Smooth muscle cell (in vitro differentiated cells): ENCODE measurements at regions not wholly inside any gene's neighbourhood (a gene's known extent, or its start where the extent isn't known, plus 50 kb on each side); places are given as distances from the start of the nearest gene placed in this dataset.

ENCODE experiments used
- DNase-seq: peaks from one replicate; lab custom pipeline; 2025; ENCODE audit not compliant: unreplicated experiment; lab: John Stamatoyannopoulos, UW
- H2AFZ ChIP-seq: fragments of 200-600 bp; sonication (generic); 2 replicates; pipeline ENCODE4 v1.6.0; 2016; ENCODE audit warnings: antibody characterized with exemption, low read depth, mild to moderate bottlenecking
- H3F3A ChIP-seq: fragments of 200-600 bp; sonication (generic); 2 replicates; pipeline ENCODE4 v1.6.0; 2017; ENCODE audit warnings: antibody characterized with exemption, low read depth
- H3K27ac ChIP-seq: fragments of 200-600 bp; sonication (generic); 2 replicates; pipeline ENCODE4 v1.5.1; 2016; ENCODE audit warnings: low read depth, mild to moderate bottlenecking
- H3K27me3 ChIP-seq: fragments of 200-600 bp; sonication (generic); 2 replicates; pipeline ENCODE4 v1.6.1; 2016; ENCODE audit warnings: low read depth, mild to moderate bottlenecking
- H3K36me3 ChIP-seq: fragments of 200-600 bp; sonication (generic); 2 replicates; pipeline ENCODE4 v1.5.1; 2016; ENCODE audit warnings: low read depth
- H3K4me1 ChIP-seq: fragments of 200-600 bp; sonication (generic); 2 replicates; pipeline ENCODE4 v1.5.1; 2016; ENCODE audit warnings: low read depth
- H3K4me2 ChIP-seq: fragments of 200-600 bp; sonication (generic); 2 replicates; pipeline ENCODE4 v1.6.0; 2016; ENCODE audit warnings: mild to moderate bottlenecking
- H3K4me3 ChIP-seq: fragments of 200-600 bp; sonication (generic); 2 replicates; pipeline ENCODE4 v1.5.1; 2016; ENCODE audit warnings: mild to moderate bottlenecking
- H3K79me2 ChIP-seq: fragments of 200-600 bp; sonication (generic); 2 replicates; pipeline ENCODE4 v1.6.0; 2016; ENCODE audit warnings: low read depth, mild to moderate bottlenecking
- H3K9ac ChIP-seq: fragments of 200-600 bp; sonication (generic); 2 replicates; pipeline ENCODE4 v1.6.0; 2016; ENCODE audit warnings: low read depth
- H3K9me3 ChIP-seq: fragments of 200-600 bp; sonication (generic); replicated peaks from 2 replicates; pipeline ENCODE4 v1.5.1; 2016; ENCODE audit warnings: low read depth
- H4K20me1 ChIP-seq: fragments of 200-600 bp; sonication (generic); 2 replicates; pipeline ENCODE4 v1.6.0; 2016; ENCODE audit warnings: low read depth
- CTCF ChIP-seq: fragments of 200-600 bp; sonication (generic); IDR thresholded peaks from 2 replicates; pipeline ENCODE4 v1.5.1; 2017; ENCODE audit warnings: borderline replicate concordance, mild to moderate bottlenecking, antibody characterized with exemption; ENCODE audit not compliant: insufficient read depth, poor library complexity, severe bottlenecking
- WGBS: methylation state at CpG from one replicate; pipeline ENCODE4 v1.1.7; 2016; ENCODE audit warnings: low lambda C conversion rate; 5-methylcytosine and 5-hydroxymethylcytosine counted together

- no peaks in the 10 kb centered on the region for H3K79me2 ChIP-seq
- H4K20me1 ChIP-seq: no peaks in the 10 kb centered on the region
- H3K36me3 ChIP-seq: no peaks in the 10 kb centered on the region
- H3K4me1 ChIP-seq: no peaks in the 10 kb centered on the region
- H2AFZ ChIP-seq: no peak overlapping the region
- no peak overlapping the region for H3K4me2 ChIP-seq
- no peaks in the 10 kb centered on the region for H3K9me3 ChIP-seq
- H3K4me3 ChIP-seq: no peak overlapping the region
- no peaks in the 10 kb centered on the region for H3F3A ChIP-seq
- no peak for DNase-seq
- no peak overlapping the region for H3K9ac ChIP-seq
- H3K27ac ChIP-seq: no peak overlapping the region
- TF ChIP-seq CTCF: no peak
- H3K27me3 ChIP-seq: no peaks in the 10 kb centered on the region
Measured at GRCh38 chr6:112513175-112513574, 166.0 kb downstream of the RFPL4B start.

GRCh38 chr6:112522587-112522986 lies 175.5 kb downstream of the RFPL4B start:
- Histone ChIP-seq H3K4me1 (no peaks in the 10 kb centered on the region), H3K4me3 (no peak overlapping the region), H3K9me3 (no peaks in the 10 kb centered on the region), H4K20me1 (no peaks in the 10 kb centered on the region), H3K4me2 (no peak overlapping the region), H3F3A (no peaks in the 10 kb centered on the region), H3K79me2 (no peaks in the 10 kb centered on the region), H3K27me3 (no peaks in the 10 kb centered on the region), H3K36me3 (no peaks in the 10 kb centered on the region), H2AFZ (no peak overlapping the region), H3K27ac (no peak overlapping the region), H3K9ac (no peak overlapping the region)
- DNase-seq: no peak
- no peak for TF ChIP-seq CTCF
- whole genome bisulfite sequencing: 81% methylated on average over 4 of the region's 4 CpGs

- H3K27ac ChIP-seq: no peak overlapping the region
- no peak overlapping the region for H3K4me2 ChIP-seq
- TF ChIP-seq CTCF: no peak
- H2AFZ ChIP-seq: no peak overlapping the region
- no peaks in the 10 kb centered on the region for H3K27me3 ChIP-seq
- H3K36me3 ChIP-seq: no peaks in the 10 kb centered on the region
- 84% methylated on average over 2 of the region's 2 CpGs for WGBS
- H3K79me2 ChIP-seq: no peaks in the 10 kb centered on the region
- H3F3A ChIP-seq: no peaks in the 10 kb centered on the region
- no peak for DNase-seq
- no peaks in the 10 kb centered on the region for H3K4me1 ChIP-seq
- H3K9me3 ChIP-seq: no peaks in the 10 kb centered on the region
- no peaks in the 10 kb centered on the region for H4K20me1 ChIP-seq
- H3K4me3 ChIP-seq: no peak overlapping the region
- no peak overlapping the region for H3K9ac ChIP-seq
Measured at GRCh38 chr6:112524071-112524470, 176.9 kb downstream of the RFPL4B start.

- Histone ChIP-seq H2AFZ (no peak overlapping the region), H3K27me3 (no peaks in the 10 kb centered on the region), H4K20me1 (no peaks in the 10 kb centered on the region), H3K4me1 (no peaks in the 10 kb centered on the region), H3F3A (no peaks in the 10 kb centered on the region), H3K9me3 (no peaks in the 10 kb centered on the region), H3K36me3 (no peaks in the 10 kb centered on the region), H3K79me2 (no peaks in the 10 kb centered on the region), H3K27ac (no peak overlapping the region), H3K9ac (no peak overlapping the region), H3K4me2 (no peak overlapping the region), H3K4me3 (no peak overlapping the region)
- no peak for DNase-seq
- TF ChIP-seq CTCF: no peak
- 94% methylated on average over 1 of the region's 1 CpG for WGBS
Measured at GRCh38 chr6:112525749-112526148, 178.6 kb downstream of the RFPL4B start.
